ENCODE measurements at regions not wholly inside any gene's neighbourhood (a gene's known extent, or its start where the extent isn't known, plus 50 kb on each side); places are given as distances from the start of the nearest gene placed in this dataset.
"Not testable (repeated sequence)": the region's sequence is repeated elsewhere in the genome, so short reads cannot be mapped to it uniquely, and the experiment has no call there.

- FAIRE-seq, result no peak
Observed at GRCh38 chr2:15681089-15681885, 89.6 kb downstream of the DDX1 start.

GRCh38 chr2:15682354-15682753 lies 90.7 kb downstream of the DDX1 start:
- no peak for FAIRE-seq

GRCh38 chr2:15684161-15685039 lies 92.7 kb downstream of the DDX1 start:
- FAIRE-seq, result no peak

- FAIRE-seq, result no peak
Observed at GRCh38 chr2:15685143-15685542, 93.5 kb downstream of the DDX1 start.

- FAIRE-seq, result no peak
Observed at GRCh38 chr2:15686643-15687042, 95.0 kb downstream of the DDX1 start.

- no peak for FAIRE-seq
Observed at GRCh38 chr2:15687243-15687642, 95.6 kb downstream of the DDX1 start.

GRCh38 chr2:15687720-15688119 lies 96.1 kb downstream of the DDX1 start:
- no peak for FAIRE-seq

- FAIRE-seq, result no peak
Observed at GRCh38 chr2:15688924-15689568, 97.4 kb downstream of the DDX1 start.

GRCh38 chr2:15689654-15690053 lies 98.0 kb downstream of the DDX1 start:
- FAIRE-seq, result no peak

- no peak for FAIRE-seq
Observed at GRCh38 chr2:15691586-15692310, 100.1 kb downstream of the DDX1 start.

- FAIRE-seq, result no peak
Observed at GRCh38 chr2:15692551-15693377, 101.1 kb downstream of the DDX1 start.

- no peak for FAIRE-seq
Observed at GRCh38 chr2:15693382-15693781, 101.7 kb downstream of the DDX1 start.

GRCh38 chr2:15693926-15694588 lies 102.4 kb downstream of the DDX1 start:
- no peak for FAIRE-seq

GRCh38 chr2:15694589-15694986 lies 102.9 kb downstream of the DDX1 start:
- no peak for FAIRE-seq

GRCh38 chr2:15695582-15696330 lies 104.1 kb downstream of the DDX1 start:
- FAIRE-seq, result no peak

- not testable (repeated sequence) for FAIRE-seq
Observed at GRCh38 chr2:15696606-15697170, 105.0 kb downstream of the DDX1 start.

- no peak for FAIRE-seq
Observed at GRCh38 chr2:15700131-15700530, 108.5 kb downstream of the DDX1 start.

- FAIRE-seq, result no peak
Observed at GRCh38 chr2:15700599-15701340, 109.1 kb downstream of the DDX1 start.

GRCh38 chr2:15701341-15701907 lies 109.8 kb downstream of the DDX1 start:
- no peak for FAIRE-seq
